ENCODE measurements at regions not wholly inside any gene's neighbourhood (a gene's known extent, or its start where the extent isn't known, plus 50 kb on each side); places are given as distances from the start of the nearest gene placed in this dataset.

DNA sequence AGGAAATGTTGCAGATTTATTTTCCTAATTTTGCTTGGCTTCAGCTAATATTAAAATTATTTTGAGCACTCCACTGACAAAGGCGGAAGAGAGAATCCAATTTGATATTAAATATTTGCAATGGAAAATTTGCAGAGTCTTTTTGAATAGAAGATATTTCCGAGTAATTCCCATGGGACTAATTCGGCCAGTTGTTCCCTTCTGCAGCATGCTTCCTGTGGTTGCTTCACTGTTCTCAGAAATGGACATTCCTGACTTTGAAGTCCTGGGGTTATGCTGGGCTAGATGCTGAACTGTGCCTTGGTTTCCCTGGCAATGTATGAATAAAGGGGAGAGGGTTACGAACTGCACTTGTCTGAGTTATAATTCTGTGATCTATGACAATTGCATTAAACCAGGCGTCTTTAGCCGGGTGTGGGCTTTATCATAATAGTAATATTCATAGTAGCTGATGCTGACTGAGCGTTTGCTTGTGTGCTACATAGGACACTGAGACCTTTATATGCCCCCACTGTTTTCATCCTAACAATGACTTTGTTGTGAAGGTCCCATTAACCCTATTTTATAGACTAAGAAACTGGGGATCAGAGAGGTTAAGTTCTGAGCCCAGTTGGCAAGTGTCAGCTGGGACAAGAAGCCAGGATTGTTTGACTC is 114.5 kb upstream of the SPRY4 start:
- TF ChIP-seq, protein P1, sequence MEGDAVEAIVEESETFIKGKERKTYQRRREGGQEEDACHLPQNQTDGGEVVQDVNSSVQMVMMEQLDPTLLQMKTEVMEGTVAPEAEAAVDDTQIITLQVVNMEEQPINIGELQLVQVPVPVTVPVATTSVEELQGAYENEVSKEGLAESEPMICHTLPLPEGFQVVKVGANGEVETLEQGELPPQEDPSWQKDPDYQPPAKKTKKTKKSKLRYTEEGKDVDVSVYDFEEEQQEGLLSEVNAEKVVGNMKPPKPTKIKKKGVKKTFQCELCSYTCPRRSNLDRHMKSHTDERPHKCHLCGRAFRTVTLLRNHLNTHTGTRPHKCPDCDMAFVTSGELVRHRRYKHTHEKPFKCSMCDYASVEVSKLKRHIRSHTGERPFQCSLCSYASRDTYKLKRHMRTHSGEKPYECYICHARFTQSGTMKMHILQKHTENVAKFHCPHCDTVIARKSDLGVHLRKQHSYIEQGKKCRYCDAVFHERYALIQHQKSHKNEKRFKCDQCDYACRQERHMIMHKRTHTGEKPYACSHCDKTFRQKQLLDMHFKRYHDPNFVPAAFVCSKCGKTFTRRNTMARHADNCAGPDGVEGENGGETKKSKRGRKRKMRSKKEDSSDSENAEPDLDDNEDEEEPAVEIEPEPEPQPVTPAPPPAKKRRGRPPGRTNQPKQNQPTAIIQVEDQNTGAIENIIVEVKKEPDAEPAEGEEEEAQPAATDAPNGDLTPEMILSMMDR (IDR thresholded peaks at IDR 0.05 in 8 of 11, conservative IDR thresholded peaks at IDR 0.05 in 3 of 11) = no peak
- no peak for TF ChIP-seq POLR2AphosphoS5 (IDR thresholded peaks at IDR 0.05)
